Mesendoderm (in vitro differentiated cells): ENCODE measurements at regions not wholly inside any gene's neighbourhood (a gene's known extent, or its start where the extent isn't known, plus 50 kb on each side); places are given as distances from the start of the nearest gene placed in this dataset.

Experiments
- DNase-seq: peaks from one replicate; pipeline ENCODE4 v3.0.0; 2013
- H2AK5ac ChIP-seq: 2 replicates; pipeline ENCODE4 v1.6.1; 2013; ENCODE audit warnings: low read length, inconsistent platforms
- H2BK120ac ChIP-seq: 2 replicates; pipeline ENCODE4 v1.6.1; 2013; ENCODE audit warnings: low read depth, mild to moderate bottlenecking, low read length, moderate library complexity, mixed read lengths
- H2BK15ac ChIP-seq: replicated peaks from 2 replicates; pipeline ENCODE4 v1.6.1; 2013; ENCODE audit warnings: low read depth, mild to moderate bottlenecking, moderate library complexity
- H2BK5ac ChIP-seq: 2 replicates; pipeline ENCODE4 v1.6.1; 2013; ENCODE audit warnings: low read length, inconsistent platforms
- H3K18ac ChIP-seq: 2 replicates; pipeline ENCODE4 v1.6.1; 2013; ENCODE audit warnings: mild to moderate bottlenecking, low read length, mixed read lengths
- H3K23ac ChIP-seq: one replicate; pipeline ENCODE4 v1.6.1; 2013; ENCODE audit warnings: low read length
- H3K27ac ChIP-seq: 2 replicates; pipeline ENCODE4 v1.5.1; 2013; ENCODE audit warnings: low read depth, mild to moderate bottlenecking, inconsistent platforms, low read length, moderate library complexity
- H3K27me3 ChIP-seq: 2 replicates; pipeline ENCODE4 v1.6.1; 2013; ENCODE audit warnings: low read length, control low read depth, mild to moderate bottlenecking, inconsistent platforms; ENCODE audit not compliant: insufficient read depth, poor library complexity
- H3K36me3 ChIP-seq: 2 replicates; pipeline ENCODE4 v1.6.1; 2013; ENCODE audit warnings: low read length, inconsistent platforms; ENCODE audit not compliant: control insufficient read depth, insufficient read depth
- H3K4ac ChIP-seq: one replicate; pipeline ENCODE4 v1.6.1; 2013; ENCODE audit warnings: low read depth, mild to moderate bottlenecking, low read length, moderate library complexity
- H3K4me1 ChIP-seq: 2 replicates; pipeline ENCODE4 v1.6.1; 2013; ENCODE audit warnings: low read depth, low read length, inconsistent platforms; ENCODE audit not compliant: control insufficient read depth
- H3K4me2 ChIP-seq: 2 replicates; pipeline ENCODE4 v1.6.1; 2013; ENCODE audit warnings: low read length
- H3K4me3 ChIP-seq: 2 replicates; pipeline ENCODE4 v1.5.1; 2013; ENCODE audit warnings: mild to moderate bottlenecking, low read length
- H3K56ac ChIP-seq: one replicate; pipeline ENCODE4 v1.6.1; 2013; ENCODE audit warnings: low read length
- H3K79me1 ChIP-seq: 2 replicates; pipeline ENCODE4 v1.6.1; 2013; ENCODE audit warnings: low read length, inconsistent platforms
- H3K79me2 ChIP-seq: 2 replicates; pipeline ENCODE4 v1.6.1; 2013; ENCODE audit warnings: mild to moderate bottlenecking, low read length; ENCODE audit not compliant: control insufficient read depth, insufficient read depth
- H3K9ac ChIP-seq: 2 replicates; pipeline ENCODE4 v1.6.1; 2013; ENCODE audit warnings: low read length, inconsistent platforms
- H4K5ac ChIP-seq: one replicate; pipeline ENCODE4 v1.6.1; 2013; ENCODE audit warnings: low read length
- H4K8ac ChIP-seq: one replicate; pipeline ENCODE4 v1.6.1; 2013; ENCODE audit warnings: low read depth, mild to moderate bottlenecking, control low read depth, low read length, moderate library complexity
- WGBS: extraction: QIAGEN DNeasy Blood & Tissue Kit; methylation state at CpG from one replicate; pipeline ENCODE4 v1.1.7; 2013; ENCODE audit warnings: low lambda C conversion rate, missing lambda C conversion rate; ENCODE audit not compliant: insufficient coverage; ENCODE audit errors: extremely low coverage; 5-methylcytosine and 5-hydroxymethylcytosine counted together

GRCh38 chr5:33167541-33167940 lies 273.2 kb upstream of the TARS1 start:
- Histone ChIP-seq H3K23ac (no peak overlapping the region), H3K4ac (no peak overlapping the region), H2BK120ac (no peak overlapping the region), H3K9ac (no peak overlapping the region), H4K5ac (no peak overlapping the region), H3K27me3 (no peaks in the 10 kb centered on the region), H3K4me1 (no peaks in the 10 kb centered on the region), H2AK5ac (no peak overlapping the region), H3K4me3 (no peak overlapping the region), H2BK15ac (no peak overlapping the region), H3K79me2 (no peaks in the 10 kb centered on the region), H3K56ac (no peak overlapping the region), H3K4me2 (no peak overlapping the region), H3K27ac (no peak overlapping the region), H4K8ac (no peak overlapping the region), H3K18ac (no peak overlapping the region), H3K79me1 (no peaks in the 10 kb centered on the region), H2BK5ac (no peak overlapping the region), H3K36me3 (no peaks in the 10 kb centered on the region)
- DNase-seq = no peak
- WGBS = no CpG with 5 or more reads among the region's 1 CpG

- H3K4ac ChIP-seq = no peak overlapping the region
- no peaks in the 10 kb centered on the region for H3K79me1 ChIP-seq
- no peak overlapping the region for H3K9ac ChIP-seq
- no peak overlapping the region for H2BK15ac ChIP-seq
- WGBS = no CpG with 5 or more reads among the region's 1 CpG
- H3K4me1 ChIP-seq = no peaks in the 10 kb centered on the region
- H4K5ac ChIP-seq = no peak overlapping the region
- no peak overlapping the region for H3K4me2 ChIP-seq
- no peaks in the 10 kb centered on the region for H3K79me2 ChIP-seq
- no peak overlapping the region for H2AK5ac ChIP-seq
- no peak overlapping the region for H2BK120ac ChIP-seq
- no peak overlapping the region for H2BK5ac ChIP-seq
- H3K23ac ChIP-seq = no peak overlapping the region
- no peak overlapping the region for H3K4me3 ChIP-seq
- no peaks in the 10 kb centered on the region for H3K36me3 ChIP-seq
- peak; percentile 21 for DNase-seq
- H3K56ac ChIP-seq = no peak overlapping the region
- H3K27ac ChIP-seq = no peak overlapping the region
- no peak overlapping the region for H3K18ac ChIP-seq
- H4K8ac ChIP-seq = no peak overlapping the region
- H3K27me3 ChIP-seq = no peaks in the 10 kb centered on the region
Measured at GRCh38 chr5:33170411-33170810, 270.4 kb upstream of the TARS1 start.

GRCh38 chr5:33174383-33174782 lies 266.4 kb upstream of the TARS1 start:
- no CpG with 5 or more reads among the region's 5 CpGs for WGBS
- no peak overlapping the region for H3K27ac ChIP-seq
- H3K36me3 ChIP-seq = no peaks in the 10 kb centered on the region

GRCh38 chr5:33179301-33179700 lies 261.5 kb upstream of the TARS1 start:
- Histone ChIP-seq H4K8ac (no peak overlapping the region), H3K27me3 (no peaks in the 10 kb centered on the region), H3K27ac (no peak overlapping the region), H3K9ac (no peak overlapping the region), H2BK15ac (no peak overlapping the region), H3K4me2 (no peak overlapping the region), H3K36me3 (no peaks in the 10 kb centered on the region), H3K4me3 (no peak overlapping the region), H3K4me1 (no peaks in the 10 kb centered on the region), H2AK5ac (no peak overlapping the region), H3K79me1 (no peaks in the 10 kb centered on the region), H3K56ac (no peak overlapping the region), H3K23ac (no peak overlapping the region), H4K5ac (no peak overlapping the region), H3K4ac (no peak overlapping the region), H2BK120ac (no peak overlapping the region), H3K18ac (no peak overlapping the region), H2BK5ac (no peak overlapping the region), H3K79me2 (no peaks in the 10 kb centered on the region)
- no CpG with 5 or more reads among the region's 2 CpGs for WGBS
- no peak for DNase-seq

More at GRCh38 chr5:33174383-33174782, 266.4 kb upstream of the TARS1 start:
- H3K9ac ChIP-seq = no peak overlapping the region
- no peak overlapping the region for H3K4ac ChIP-seq
- H4K5ac ChIP-seq = no peak overlapping the region
- no peak overlapping the region for H3K56ac ChIP-seq
- no peak overlapping the region for H2BK5ac ChIP-seq
- no peak overlapping the region for H3K4me3 ChIP-seq
- H2AK5ac ChIP-seq = no peak overlapping the region
- H3K79me2 ChIP-seq = no peaks in the 10 kb centered on the region
- H2BK15ac ChIP-seq = no peak overlapping the region
- H3K4me1 ChIP-seq = no peaks in the 10 kb centered on the region
- no peak overlapping the region for H3K4me2 ChIP-seq
- H2BK120ac ChIP-seq = no peak overlapping the region
- no peak overlapping the region for H3K18ac ChIP-seq
- no peaks in the 10 kb centered on the region for H3K27me3 ChIP-seq
- H3K23ac ChIP-seq = no peak overlapping the region
- no peak overlapping the region for H4K8ac ChIP-seq
- DNase-seq = no peak
- H3K79me1 ChIP-seq = no peaks in the 10 kb centered on the region

- Histone ChIP-seq H2BK120ac (no peak overlapping the region), H3K9ac (no peak overlapping the region), H2AK5ac (no peak overlapping the region), H3K79me1 (no peaks in the 10 kb centered on the region), H3K18ac (no peak overlapping the region), H3K4ac (no peak overlapping the region), H4K8ac (no peak overlapping the region), H4K5ac (no peak overlapping the region), H3K27ac (no peak overlapping the region), H3K79me2 (no peaks in the 10 kb centered on the region), H3K23ac (no peak overlapping the region), H2BK15ac (no peak overlapping the region), H3K4me2 (no peak overlapping the region), H3K4me1 (no peaks in the 10 kb centered on the region), H2BK5ac (no peak overlapping the region), H3K36me3 (no peaks in the 10 kb centered on the region), H3K56ac (no peak overlapping the region), H3K27me3 (no peaks in the 10 kb centered on the region), H3K4me3 (no peak overlapping the region)
- 100% methylated on average over 2 of the region's 4 CpGs for WGBS
- peak; percentile 26 for DNase-seq
Measured at GRCh38 chr5:33180900-33181299, 259.9 kb upstream of the TARS1 start.

GRCh38 chr5:33182986-33183385 lies 257.8 kb upstream of the TARS1 start:
- Histone ChIP-seq H2BK15ac (no peak overlapping the region), H3K56ac (no peak overlapping the region), H3K4me2 (no peak overlapping the region), H4K8ac (no peak overlapping the region), H3K18ac (no peak overlapping the region), H3K4ac (no peak overlapping the region), H3K36me3 (no peaks in the 10 kb centered on the region), H2BK120ac (no peak overlapping the region), H3K79me2 (no peaks in the 10 kb centered on the region), H2BK5ac (no peak overlapping the region), H3K23ac (no peak overlapping the region), H3K27ac (no peak overlapping the region), H3K79me1 (no peaks in the 10 kb centered on the region), H3K27me3 (no peaks in the 10 kb centered on the region), H3K9ac (no peak overlapping the region), H4K5ac (no peak overlapping the region), H2AK5ac (no peak overlapping the region), H3K4me1 (no peaks in the 10 kb centered on the region), H3K4me3 (no peak overlapping the region)
- no CpG with 5 or more reads among the region's 4 CpGs for WGBS
- no peak for DNase-seq
